Activated CD8-positive, alpha-beta T cell treated with anti-CD3 and anti-CD28 coated beads for 36 hours (primary cell): ENCODE measurements at regions not wholly inside any gene's neighbourhood (a gene's known extent, or its start where the extent isn't known, plus 50 kb on each side); places are given as distances from the start of the nearest gene placed in this dataset.

Experiments
- ATAC-seq: fragments of 200-7000 bp; cut with Tn5 transposase; one replicate; pipeline ENCODE4 v1.10.0; 2021; ENCODE audit warnings: mild to moderate bottlenecking, moderate library complexity
- CTCF ChIA-PET: fragments of 350-600 bp; sonication (Branson Sonifier 250); formaldehyde crosslinking; loops from one replicate; lab custom pipeline; 2021; ENCODE audit warnings: antibody characterized with exemption; lab: Charles Lee
- POLR2A ChIA-PET: fragments of 350-600 bp; sonication (Branson Sonifier 250); formaldehyde crosslinking; loops from one replicate; lab custom pipeline; 2021; ENCODE audit warnings: antibody characterized with exemption; lab: Charles Lee
- DNase-seq: peaks from one replicate; pipeline ENCODE4 v3.0.0-alpha.2; 2020
- H3K27ac Mint-ChIP-seq: one replicate; pipeline ENCODE4 v1.8.0; 2021; ENCODE audit warnings: mild to moderate bottlenecking, mixed read lengths
- H3K27me3 Mint-ChIP-seq: one replicate; pipeline ENCODE4 v1.8.0; 2021; ENCODE audit warnings: mixed read lengths
- H3K36me3 Mint-ChIP-seq: one replicate; pipeline ENCODE4 v1.8.0; 2021; ENCODE audit warnings: low read depth, mixed read lengths
- H3K4me1 Mint-ChIP-seq: one replicate; pipeline ENCODE4 v1.8.0; 2021; ENCODE audit warnings: low read depth, mixed read lengths
- H3K4me3 Mint-ChIP-seq: one replicate; pipeline ENCODE4 v1.8.0; 2021; ENCODE audit warnings: mild to moderate bottlenecking, moderate library complexity, mixed read lengths
- H3K9me3 Mint-ChIP-seq: one replicate; pipeline ENCODE4 v1.8.0; 2021; ENCODE audit warnings: mixed read lengths
- CTCF ChIP-seq: fragments of 200-600 bp; IDR thresholded peaks from one replicate; pipeline ENCODE4 v1.8.0; 2022; ENCODE audit warnings: antibody characterized with exemption, mild to moderate bottlenecking
- intact Hi-C: fragments of 100-400 bp; cut with micrococcal nuclease; formaldehyde crosslinking; loops from one replicate; pipeline ENCODE4 v1.10.0; 2022

GRCh38 chr16:26651464-26651863 is 415.3 kb upstream of the C16orf82 start:
- CTCF ChIA-PET = interaction anchor here (1.1 kb wide), 1 partner anchor 8 kb away, joined by 3 read pairs; no protein-coding TSS in a partner anchor
- Mint-ChIP-seq H3K9me3 (peaks cover 2% of the 10 kb centered on the region), H3K27me3 (peaks cover 8% of the 10 kb centered on the region), H3K27ac (no peak overlapping the region), H3K4me3 (no peak overlapping the region), H3K4me1 (no peaks in the 10 kb centered on the region), H3K36me3 (no peaks in the 10 kb centered on the region)
- no peak for ATAC-seq
- intact Hi-C loops = no loop called here
- no peak for TF ChIP-seq CTCF
- POLR2A ChIA-PET = no interaction called here
- DNase-seq = no peak

- Mint-ChIP-seq H3K27ac (no peak overlapping the region), H3K4me3 (no peak overlapping the region), H3K36me3 (no peaks in the 10 kb centered on the region), H3K4me1 (no peaks in the 10 kb centered on the region), H3K27me3 (peaks cover 6% of the 10 kb centered on the region), H3K9me3 (peaks cover 2% of the 10 kb centered on the region)
- no peak for TF ChIP-seq CTCF
- ChIA-PET CTCF (interaction anchor here (1.1 kb wide), 1 partner anchor 7 kb away, joined by 3 read pairs; no protein-coding TSS in a partner anchor), POLR2A (no interaction called here)
- ATAC-seq (no peak), DNase-seq (no peak)
- intact Hi-C loops = no loop called here
Measured at GRCh38 chr16:26651884-26652283, 414.8 kb upstream of the C16orf82 start.

GRCh38 chr16:26658486-26658885 is 408.2 kb upstream of the C16orf82 start:
- ATAC-seq = no peak
- Mint-ChIP-seq H3K9me3 (peaks cover 2% of the 10 kb centered on the region), H3K27ac (no peak overlapping the region), H3K27me3 (peaks cover 16% of the 10 kb centered on the region), H3K36me3 (no peaks in the 10 kb centered on the region), H3K4me3 (no peak overlapping the region), H3K4me1 (no peaks in the 10 kb centered on the region)
- no peak for TF ChIP-seq CTCF
- ChIA-PET CTCF (interaction anchor here (1.3 kb wide), 1 partner anchor 13 kb away, joined by 3 read pairs; no protein-coding TSS in a partner anchor), POLR2A (no interaction called here)
- no peak for DNase-seq
- intact Hi-C loops = no loop called here

GRCh38 chr16:26658915-26659314 is 407.8 kb upstream of the C16orf82 start:
- Mint-ChIP-seq H3K27ac (no peak overlapping the region), H3K36me3 (no peaks in the 10 kb centered on the region), H3K9me3 (peaks cover 2% of the 10 kb centered on the region), H3K27me3 (peaks cover 19% of the 10 kb centered on the region), H3K4me3 (no peak overlapping the region), H3K4me1 (peaks cover 2% of the 10 kb centered on the region)
- DNase-seq = no peak
- ChIA-PET CTCF (interaction anchor here (1.0 to 1.3 kb wide), 3 partner anchors 8 to 20 kb away, joined by 3 read pairs; no protein-coding TSS in a partner anchor), POLR2A (no interaction called here)
- no peak for TF ChIP-seq CTCF
- no peak for ATAC-seq
- intact Hi-C loops = no loop called here

GRCh38 chr16:26664086-26664485 is 402.6 kb upstream of the C16orf82 start:
- H3K27ac Mint-ChIP-seq = no peak overlapping the region
- H3K9me3 Mint-ChIP-seq = no peaks in the 10 kb centered on the region
- peaks cover 17% of the 10 kb centered on the region for H3K27me3 Mint-ChIP-seq
- no peak overlapping the region for H3K4me3 Mint-ChIP-seq
- no peak for ATAC-seq
- H3K36me3 Mint-ChIP-seq = no peaks in the 10 kb centered on the region
- TF ChIP-seq CTCF = no peak
- ChIA-PET POLR2A (no interaction called here), CTCF (interaction anchor here (1.9 kb wide), 1 partner anchor 18 kb away, joined by 8 read pairs; no protein-coding TSS in a partner anchor)
- peaks cover 27% of the 10 kb centered on the region for H3K4me1 Mint-ChIP-seq
- intact Hi-C loops = no loop called here
- DNase-seq = no peak
